Keratinocyte (primary cell): ENCODE measurements at regions not wholly inside any gene's neighbourhood (a gene's known extent, or its start where the extent isn't known, plus 50 kb on each side); places are given as distances from the start of the nearest gene placed in this dataset.

ENCODE experiments used
- EZH2 ChIP-seq: IDR thresholded peaks from one replicate; pipeline ENCODE4 v1.6.1; 2012; ENCODE audit warnings: inconsistent platforms, mild to moderate bottlenecking, low read length, moderate library complexity
- TF ChIP-seq, protein P1 (sequence below), 3 experiments: IDR thresholded peaks in 1 of 3; conservative IDR thresholded peaks in 1 of 3; optimal IDR thresholded peaks in 1 of 3; 2 replicates in 2 of 3; 3 replicates in 1 of 3; pipeline versions ENCODE3 to v1.5.1; 2011; ENCODE audit warnings: low read length in 3 of 3, mild to moderate bottlenecking in 3 of 3, moderate library complexity in 2 of 3, control low read depth in 1 of 3, inconsistent platforms in 1 of 3; ENCODE audit not compliant: insufficient read depth in 2 of 3; ENCODE audit errors: extremely low read depth in 1 of 3

DNA sequence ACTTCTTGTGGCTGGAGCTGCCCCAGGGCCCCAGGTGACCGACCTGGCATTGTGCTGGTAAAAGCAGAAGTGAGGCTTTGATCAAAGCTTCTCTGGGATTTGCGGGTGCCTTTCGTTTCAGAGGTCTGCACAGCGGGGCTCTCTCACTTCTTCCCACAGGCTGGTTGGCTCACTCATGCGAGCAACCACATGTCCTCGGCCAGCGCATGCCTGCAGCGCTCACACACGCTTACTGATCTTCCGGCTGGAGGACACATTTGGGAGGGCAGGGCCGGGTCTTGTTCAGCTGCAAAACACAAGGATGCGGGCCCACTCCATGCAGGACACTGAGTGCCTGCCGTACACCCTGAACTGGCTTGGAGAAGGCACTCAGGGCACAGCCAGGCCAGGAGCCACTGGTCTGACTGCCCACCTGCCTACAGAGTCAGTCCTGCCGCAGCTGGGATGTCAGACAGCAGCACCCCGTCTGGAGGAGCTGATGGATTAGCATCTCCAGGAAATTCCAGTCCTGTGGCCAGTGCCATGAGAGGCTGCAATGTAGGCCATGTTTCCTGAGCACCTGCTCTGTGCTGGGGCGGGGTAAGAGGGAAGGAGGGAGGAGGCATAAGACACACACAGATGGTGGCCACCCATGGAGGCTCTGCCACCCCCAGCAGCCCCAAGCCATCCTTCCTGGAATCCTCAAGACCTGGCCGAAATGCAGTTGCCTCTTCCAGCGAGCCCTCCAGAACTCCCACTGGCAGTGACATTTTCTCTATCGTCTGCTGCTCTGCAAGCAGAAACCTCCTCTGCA, 1383.2 kb downstream of the BRD1 start:
- TF ChIP-seq, protein P1, sequence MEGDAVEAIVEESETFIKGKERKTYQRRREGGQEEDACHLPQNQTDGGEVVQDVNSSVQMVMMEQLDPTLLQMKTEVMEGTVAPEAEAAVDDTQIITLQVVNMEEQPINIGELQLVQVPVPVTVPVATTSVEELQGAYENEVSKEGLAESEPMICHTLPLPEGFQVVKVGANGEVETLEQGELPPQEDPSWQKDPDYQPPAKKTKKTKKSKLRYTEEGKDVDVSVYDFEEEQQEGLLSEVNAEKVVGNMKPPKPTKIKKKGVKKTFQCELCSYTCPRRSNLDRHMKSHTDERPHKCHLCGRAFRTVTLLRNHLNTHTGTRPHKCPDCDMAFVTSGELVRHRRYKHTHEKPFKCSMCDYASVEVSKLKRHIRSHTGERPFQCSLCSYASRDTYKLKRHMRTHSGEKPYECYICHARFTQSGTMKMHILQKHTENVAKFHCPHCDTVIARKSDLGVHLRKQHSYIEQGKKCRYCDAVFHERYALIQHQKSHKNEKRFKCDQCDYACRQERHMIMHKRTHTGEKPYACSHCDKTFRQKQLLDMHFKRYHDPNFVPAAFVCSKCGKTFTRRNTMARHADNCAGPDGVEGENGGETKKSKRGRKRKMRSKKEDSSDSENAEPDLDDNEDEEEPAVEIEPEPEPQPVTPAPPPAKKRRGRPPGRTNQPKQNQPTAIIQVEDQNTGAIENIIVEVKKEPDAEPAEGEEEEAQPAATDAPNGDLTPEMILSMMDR (optimal IDR thresholded peaks at IDR 0.05 in 1 of 3, IDR thresholded peaks at IDR 0.05 in 1 of 3, conservative IDR thresholded peaks at IDR 0.05 in 1 of 3; ENCODE audit: extremely low read depth in 1 of 3, insufficient read depth in 2 of 3, low read length in 3 of 3), result no peak
- no peak for TF ChIP-seq EZH2
